ENCODE measurements at regions not wholly inside any gene's neighbourhood (a gene's known extent, or its start where the extent isn't known, plus 50 kb on each side); places are given as distances from the start of the nearest gene placed in this dataset.

DNA sequence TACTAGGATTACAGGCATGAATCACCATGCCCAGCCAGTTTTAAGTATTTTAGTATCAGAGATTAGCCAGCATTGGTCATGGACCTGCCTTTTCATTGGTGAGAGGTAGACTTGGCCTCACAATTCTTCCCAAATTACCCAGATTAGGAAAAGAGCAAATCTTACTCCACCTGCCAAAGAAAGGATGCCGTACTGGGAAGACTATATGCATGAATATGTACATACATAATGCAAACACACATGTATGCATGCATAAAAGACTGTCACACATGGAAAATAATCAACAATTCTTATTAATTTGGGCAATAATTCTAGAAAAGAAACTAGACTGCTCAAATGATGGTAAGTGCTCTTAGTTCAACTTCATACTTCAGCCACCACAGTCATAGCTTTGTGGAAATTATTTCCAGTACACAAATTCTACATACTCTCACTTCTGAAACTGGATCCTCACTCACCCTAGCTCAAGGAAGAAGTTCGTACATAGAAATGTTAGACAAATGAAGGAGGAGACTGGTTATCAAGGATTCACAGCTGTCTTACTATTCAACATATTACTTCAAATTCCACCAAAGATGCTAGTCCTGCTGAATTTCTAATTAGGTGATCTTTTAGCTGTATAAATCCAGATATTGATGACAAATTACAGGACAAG is 73.7 kb downstream of the MINAR2 start:
- DNase-seq: no peak

DNA sequence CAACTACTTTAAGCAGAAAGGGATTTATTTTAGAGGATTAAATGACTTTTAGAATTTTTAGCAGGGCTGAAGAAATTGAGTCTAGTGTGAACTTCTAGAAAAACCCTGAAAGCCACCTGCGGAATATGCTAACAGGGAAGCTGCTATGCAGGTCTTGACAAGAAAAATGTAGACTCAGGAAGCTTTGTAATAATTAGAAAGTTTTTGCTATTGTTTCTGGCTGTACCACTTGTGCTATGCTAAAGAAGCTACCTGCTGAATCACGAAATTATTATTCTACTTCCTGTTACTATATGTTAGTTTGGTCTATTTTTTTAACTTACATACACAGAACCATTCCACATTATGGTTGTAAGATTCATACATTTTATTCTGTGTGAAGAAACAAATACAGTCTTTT is 74.0 kb upstream of the CHSY3 start:
- DNase-seq: no peak

DNA sequence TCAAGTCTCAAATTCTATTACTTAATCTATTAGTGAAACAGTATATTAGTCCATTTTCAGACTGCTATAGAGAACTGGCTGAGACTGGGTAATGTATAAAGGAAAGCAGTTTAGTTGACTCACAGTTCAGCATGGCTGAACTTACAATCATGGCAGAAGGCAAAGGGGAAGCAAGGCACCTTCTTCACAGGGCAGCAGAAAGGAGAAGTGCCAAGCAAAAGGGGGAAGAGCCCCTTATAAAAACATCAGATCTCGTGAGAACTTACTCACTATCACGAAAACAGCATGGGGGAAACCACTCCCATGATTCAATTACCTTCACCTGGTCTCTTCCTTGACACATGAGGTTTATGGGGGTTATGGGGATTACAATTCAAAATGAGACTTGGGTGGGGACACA is 67.9 kb upstream of the CHSY3 start:
- no peak for DNase-seq

DNA sequence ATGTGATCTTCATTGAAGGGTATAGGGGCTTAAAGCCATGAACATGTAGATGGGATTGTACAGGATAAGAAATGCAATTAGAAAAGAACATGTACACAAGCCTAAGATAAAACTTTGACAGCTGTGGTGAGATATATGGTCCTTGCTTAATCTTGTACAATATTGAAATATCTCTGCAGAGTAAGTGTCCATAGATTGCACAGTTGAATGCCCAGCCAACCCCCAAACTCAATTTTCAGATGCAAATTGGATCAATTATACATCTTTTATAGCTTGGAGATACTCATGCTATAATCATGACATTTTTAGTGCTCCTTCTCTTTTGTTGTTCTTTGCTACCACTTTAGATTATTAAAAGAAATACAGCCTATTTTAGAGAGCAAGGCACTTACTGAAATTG is 59.5 kb upstream of the CHSY3 start:
- DNase-seq: no peak

DNA sequence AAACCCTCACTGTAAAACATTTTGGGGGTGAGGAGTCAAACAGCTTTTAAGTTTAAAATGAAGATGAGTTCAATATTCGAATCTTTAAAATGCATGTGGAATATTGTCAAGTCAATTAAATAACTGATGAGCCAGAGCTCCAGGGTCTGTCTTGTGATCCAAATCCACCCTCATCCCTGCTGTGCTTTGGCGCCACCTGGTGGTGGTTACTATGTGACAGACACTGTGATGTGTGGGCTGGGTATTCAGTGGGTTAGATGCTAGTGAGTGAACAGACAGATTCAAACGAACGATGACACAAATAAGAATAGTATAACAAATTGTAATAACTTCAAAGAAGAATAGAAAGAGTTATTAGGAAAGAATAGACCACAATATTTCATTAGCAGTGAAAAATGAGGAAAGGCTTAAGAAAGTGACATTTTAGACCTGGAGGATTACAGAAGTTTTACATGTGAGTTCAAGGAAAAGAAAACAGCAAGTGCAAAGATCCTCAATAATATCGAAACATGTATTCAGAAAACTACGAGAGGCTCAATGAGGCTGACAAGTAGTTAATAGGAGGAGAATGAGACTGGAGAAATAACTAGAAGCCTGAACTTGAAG is 51.4 kb upstream of the CHSY3 start:
- DNase-seq: peak; percentile 47 to 86

DNA sequence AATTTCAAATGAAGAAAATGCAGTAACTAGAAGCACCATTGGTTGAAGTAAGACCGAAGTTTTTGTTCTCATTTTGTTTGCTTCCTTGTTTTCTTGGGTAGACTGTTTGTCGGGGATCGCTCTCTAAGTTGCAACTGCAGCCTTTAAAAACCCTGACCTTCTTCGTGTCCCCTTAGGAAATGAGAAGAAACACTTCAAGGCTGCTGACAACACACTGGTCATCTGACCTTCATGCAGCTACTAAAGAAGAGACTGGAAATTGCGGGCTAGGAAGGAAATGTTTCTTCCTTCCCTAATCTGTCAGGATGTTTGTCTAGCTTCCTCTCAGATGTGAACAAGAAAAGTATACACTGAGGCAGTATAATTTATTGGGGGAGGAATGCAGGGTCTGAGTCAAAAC is 50.7 kb upstream of the CHSY3 start:
- DNase-seq: no peak

All from inflammatory macrophage treated with lipopolysaccharide for 1 hour (primary cell).